Endothelial cell (in vitro differentiated cells): ENCODE measurements at regions not wholly inside any gene's neighbourhood (a gene's known extent, or its start where the extent isn't known, plus 50 kb on each side); places are given as distances from the start of the nearest gene placed in this dataset.

ENCODE experiments used
- DNase-seq: peaks from one replicate; pipeline ENCODE4 v3.0.0; 2021; ENCODE audit warnings: low spot score
- H3K27ac Mint-ChIP-seq: one replicate; pipeline ENCODE4 v1.8.0; 2021; ENCODE audit warnings: mixed read lengths, inconsistent platforms; ENCODE audit not compliant: unreplicated experiment
- H3K27me3 Mint-ChIP-seq: one replicate; pipeline ENCODE4 v1.8.0; 2021; ENCODE audit warnings: mild to moderate bottlenecking, moderate library complexity, mixed read lengths, inconsistent platforms; ENCODE audit not compliant: unreplicated experiment
- H3K36me3 Mint-ChIP-seq: one replicate; pipeline ENCODE4 v1.8.0; 2021; ENCODE audit warnings: mild to moderate bottlenecking, low read depth, mixed read lengths, inconsistent platforms; ENCODE audit not compliant: unreplicated experiment
- H3K4me1 Mint-ChIP-seq: one replicate; pipeline ENCODE4 v1.8.0; 2021; ENCODE audit warnings: mild to moderate bottlenecking, mixed read lengths, inconsistent platforms; ENCODE audit not compliant: unreplicated experiment
- H3K4me3 Mint-ChIP-seq: one replicate; pipeline ENCODE4 v1.8.0; 2021; ENCODE audit warnings: mild to moderate bottlenecking, mixed read lengths, inconsistent platforms; ENCODE audit not compliant: unreplicated experiment
- H3K9me3 Mint-ChIP-seq: one replicate; pipeline ENCODE4 v1.8.0; 2021; ENCODE audit warnings: mixed read lengths, inconsistent platforms; ENCODE audit not compliant: unreplicated experiment
- TF ChIP-seq, protein P1 (sequence below): fragments of 200-600 bp; sonication (generic); IDR thresholded peaks from one replicate; pipeline ENCODE4 v1.5.0; 2021; ENCODE audit warnings: antibody characterized with exemption; ENCODE audit not compliant: unreplicated experiment

- no peaks in the 10 kb centered on the region for H3K36me3 Mint-ChIP-seq
- H3K4me1 Mint-ChIP-seq, result peaks cover under 1% of the 10 kb centered on the region
- H3K4me3 Mint-ChIP-seq, result no peak overlapping the region
- H3K27me3 Mint-ChIP-seq, result no peaks in the 10 kb centered on the region
- H3K27ac Mint-ChIP-seq, result no peak overlapping the region
- no peak for DNase-seq
- no peaks in the 10 kb centered on the region for H3K9me3 Mint-ChIP-seq
- TF ChIP-seq, protein P1, sequence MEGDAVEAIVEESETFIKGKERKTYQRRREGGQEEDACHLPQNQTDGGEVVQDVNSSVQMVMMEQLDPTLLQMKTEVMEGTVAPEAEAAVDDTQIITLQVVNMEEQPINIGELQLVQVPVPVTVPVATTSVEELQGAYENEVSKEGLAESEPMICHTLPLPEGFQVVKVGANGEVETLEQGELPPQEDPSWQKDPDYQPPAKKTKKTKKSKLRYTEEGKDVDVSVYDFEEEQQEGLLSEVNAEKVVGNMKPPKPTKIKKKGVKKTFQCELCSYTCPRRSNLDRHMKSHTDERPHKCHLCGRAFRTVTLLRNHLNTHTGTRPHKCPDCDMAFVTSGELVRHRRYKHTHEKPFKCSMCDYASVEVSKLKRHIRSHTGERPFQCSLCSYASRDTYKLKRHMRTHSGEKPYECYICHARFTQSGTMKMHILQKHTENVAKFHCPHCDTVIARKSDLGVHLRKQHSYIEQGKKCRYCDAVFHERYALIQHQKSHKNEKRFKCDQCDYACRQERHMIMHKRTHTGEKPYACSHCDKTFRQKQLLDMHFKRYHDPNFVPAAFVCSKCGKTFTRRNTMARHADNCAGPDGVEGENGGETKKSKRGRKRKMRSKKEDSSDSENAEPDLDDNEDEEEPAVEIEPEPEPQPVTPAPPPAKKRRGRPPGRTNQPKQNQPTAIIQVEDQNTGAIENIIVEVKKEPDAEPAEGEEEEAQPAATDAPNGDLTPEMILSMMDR, result no peak
These were observed 769.7 kb downstream of the TNS3 start for GRCh38 chr7:46812101-46812675.

- H3K27me3 Mint-ChIP-seq, result no peaks in the 10 kb centered on the region
- H3K36me3 Mint-ChIP-seq, result no peaks in the 10 kb centered on the region
- no peak overlapping the region for H3K4me3 Mint-ChIP-seq
- H3K9me3 Mint-ChIP-seq, result no peaks in the 10 kb centered on the region
- no peak overlapping the region for H3K27ac Mint-ChIP-seq
- DNase-seq, result no peak
- H3K4me1 Mint-ChIP-seq, result peaks cover 7% of the 10 kb centered on the region
- TF ChIP-seq, protein P1, result no peak
These were observed 770.4 kb downstream of the TNS3 start for GRCh38 chr7:46811529-46811928.

DNA sequence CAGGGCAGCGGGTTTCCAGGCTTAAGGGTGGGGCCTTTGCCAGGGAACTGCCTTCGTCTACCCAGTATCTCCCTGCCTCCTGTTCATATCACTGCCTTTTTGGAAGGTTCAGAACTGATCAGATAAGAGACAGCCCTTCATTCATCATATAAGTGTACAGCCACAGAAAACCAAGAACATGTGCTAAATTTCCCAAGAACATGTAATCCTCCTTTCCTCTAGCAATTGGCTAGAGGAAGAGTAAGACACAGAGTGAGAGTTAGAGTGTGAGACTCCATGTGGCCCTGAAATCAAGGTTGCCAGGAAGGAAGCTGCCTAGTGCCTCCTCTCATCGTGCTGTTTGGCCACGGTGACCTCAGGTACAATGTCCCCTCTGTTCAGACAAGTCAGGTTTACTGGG lies 770.9 kb downstream of the TNS3 start:
- Mint-ChIP-seq H3K36me3 (no peaks in the 10 kb centered on the region), H3K4me3 (no peak overlapping the region), H3K27me3 (no peaks in the 10 kb centered on the region), H3K4me1 (peaks cover 9% of the 10 kb centered on the region), H3K9me3 (no peaks in the 10 kb centered on the region), H3K27ac (no peak overlapping the region)
- TF ChIP-seq, protein P1, result no peak
- no peak for DNase-seq

- TF ChIP-seq, protein P1, result no peak
- Mint-ChIP-seq H3K4me3 (no peak overlapping the region), H3K27ac (no peak overlapping the region), H3K4me1 (peaks cover 9% of the 10 kb centered on the region), H3K36me3 (no peaks in the 10 kb centered on the region), H3K9me3 (no peaks in the 10 kb centered on the region), H3K27me3 (no peaks in the 10 kb centered on the region)
- no peak for DNase-seq
These were observed 772.0 kb downstream of the TNS3 start for GRCh38 chr7:46809886-46810285.

- TF ChIP-seq, protein P1, result no peak
- no peak overlapping the region for H3K4me3 Mint-ChIP-seq
- H3K27ac Mint-ChIP-seq, result no peak overlapping the region
- H3K36me3 Mint-ChIP-seq, result no peaks in the 10 kb centered on the region
- H3K9me3 Mint-ChIP-seq, result no peaks in the 10 kb centered on the region
- no peaks in the 10 kb centered on the region for H3K27me3 Mint-ChIP-seq
- no peak for DNase-seq
- peaks cover 9% of the 10 kb centered on the region for H3K4me1 Mint-ChIP-seq
These were observed 775.1 kb downstream of the TNS3 start for GRCh38 chr7:46806856-46807255.
